Psoas muscle (tissue), 7 donors: ENCODE measurements at regions not wholly inside any gene's neighbourhood (a gene's known extent, or its start where the extent isn't known, plus 50 kb on each side); places are given as distances from the start of the nearest gene placed in this dataset.

Experiments used
- ATAC-seq, 4 donors: fragments of 200-7000 bp; cut with Tn5 transposase; one replicate each; pipeline ENCODE4 v1.9.1; 2020; ENCODE audit warnings: moderate library complexity in 3 of 4, mild to moderate bottlenecking in 2 of 4
- DNase-seq, 2 donors: peaks; one replicate each; pipeline ENCODE4 v3.0.0-alpha.2; 2020
- H3K27ac ChIP-seq: fragments of 200-600 bp; one replicate; pipeline ENCODE4 v1.8.0; 2022
- H3K27me3 ChIP-seq, 3 donors: fragments of 200-600 bp in 1 of 3; one replicate each; pipeline versions ENCODE4 v1.6.1 to v1.8.0; 2013 to 2022; ENCODE audit warnings: low read length in 2 of 3, mild to moderate bottlenecking in 2 of 3, moderate library complexity in 1 of 3; ENCODE audit not compliant: insufficient read depth in 3 of 3
- H3K36me3 ChIP-seq, 2 donors: fragments of 200-600 bp in 1 of 2; one replicate each; pipeline versions ENCODE4 v1.6.1 to v1.8.0; 2013 to 2022; ENCODE audit warnings: low read depth in 1 of 2, mild to moderate bottlenecking in 1 of 2, moderate library complexity in 1 of 2; ENCODE audit not compliant: insufficient read depth in 1 of 2
- H3K4me1 ChIP-seq: fragments of 200-600 bp; one replicate; pipeline ENCODE4 v1.8.0; 2022
- H3K4me3 ChIP-seq: fragments of 200-600 bp; one replicate; pipeline ENCODE4 v1.8.0; 2022; ENCODE audit warnings: mild to moderate bottlenecking
- H3K9me3 ChIP-seq: fragments of 200-600 bp; one replicate; pipeline ENCODE4 v1.8.0; 2022
- WGBS, 3 donors: extraction: QIAGEN DNeasy Blood & Tissue Kit; methylation state at CpG; one replicate each; pipeline versions ENCODE4 v1.1.6 to v1.1.7; 2013; 5-methylcytosine and 5-hydroxymethylcytosine counted together
- intact Hi-C, 2 donors: fragments of 100-400 bp; cut with DNase I; formaldehyde crosslinking; loops; one replicate each; pipeline versions ENCODE4 v1.11.0 to v1.14.2; 2022
- TF ChIP-seq, protein P1 (sequence below): fragments of 200-600 bp; IDR thresholded peaks from one replicate; pipeline ENCODE4 v1.8.0; 2022; ENCODE audit warnings: antibody characterized with exemption
- donor health status: healthy with polysubstance abuse.
- donor health status: DM: no; HTN: no; CAD: no; lungs with moderate emphysema.
- donor health status: Bipolar disorder and iron deficiency.
- donor health status: healthy.
- donor health status: DM: yes; HTN: yes; CAD: no.
- donor health status: DM: no; HTN: no; CAD: no.
- donor health status: DM: yes; HTN: yes; CAD: no.

DNA sequence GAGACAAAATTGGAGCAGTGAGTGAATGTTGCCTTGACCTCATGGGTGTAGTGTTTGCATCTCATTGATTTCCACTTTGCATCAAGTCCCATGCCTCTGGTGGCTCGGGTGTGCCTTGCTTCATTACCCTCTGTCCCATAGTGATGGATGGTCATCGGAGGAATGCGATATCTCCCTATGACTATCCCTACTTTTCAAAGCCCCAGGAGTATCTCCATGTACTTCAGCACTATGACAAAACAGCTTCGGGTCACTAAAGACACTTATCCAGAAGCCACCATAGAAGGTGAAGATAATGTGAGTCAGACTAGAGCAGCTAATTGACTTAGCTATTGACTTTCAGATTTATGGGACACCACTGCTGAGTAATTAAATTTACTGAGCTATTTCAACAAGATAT, 355.1 kb upstream of the CCDC196 start:
- no peak for DNase-seq
- H3K9me3 ChIP-seq, result no peaks in the 10 kb centered on the region
- TF ChIP-seq, protein P1, sequence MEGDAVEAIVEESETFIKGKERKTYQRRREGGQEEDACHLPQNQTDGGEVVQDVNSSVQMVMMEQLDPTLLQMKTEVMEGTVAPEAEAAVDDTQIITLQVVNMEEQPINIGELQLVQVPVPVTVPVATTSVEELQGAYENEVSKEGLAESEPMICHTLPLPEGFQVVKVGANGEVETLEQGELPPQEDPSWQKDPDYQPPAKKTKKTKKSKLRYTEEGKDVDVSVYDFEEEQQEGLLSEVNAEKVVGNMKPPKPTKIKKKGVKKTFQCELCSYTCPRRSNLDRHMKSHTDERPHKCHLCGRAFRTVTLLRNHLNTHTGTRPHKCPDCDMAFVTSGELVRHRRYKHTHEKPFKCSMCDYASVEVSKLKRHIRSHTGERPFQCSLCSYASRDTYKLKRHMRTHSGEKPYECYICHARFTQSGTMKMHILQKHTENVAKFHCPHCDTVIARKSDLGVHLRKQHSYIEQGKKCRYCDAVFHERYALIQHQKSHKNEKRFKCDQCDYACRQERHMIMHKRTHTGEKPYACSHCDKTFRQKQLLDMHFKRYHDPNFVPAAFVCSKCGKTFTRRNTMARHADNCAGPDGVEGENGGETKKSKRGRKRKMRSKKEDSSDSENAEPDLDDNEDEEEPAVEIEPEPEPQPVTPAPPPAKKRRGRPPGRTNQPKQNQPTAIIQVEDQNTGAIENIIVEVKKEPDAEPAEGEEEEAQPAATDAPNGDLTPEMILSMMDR, result no peak
- no peaks in the 10 kb centered on the region for H3K36me3 ChIP-seq
- no peaks in the 10 kb centered on the region for H3K4me1 ChIP-seq
- ATAC-seq, result no peak
- no peak overlapping the region for H3K27ac ChIP-seq
- intact Hi-C loops, result no loop called here
- H3K4me3 ChIP-seq, result no peak overlapping the region
- 71 to 92% (median 78%) methylated on average over 4 of the region's 4 CpGs for WGBS, 3 donors
- H3K27me3 ChIP-seq, result no peaks in the 10 kb centered on the region

DNA sequence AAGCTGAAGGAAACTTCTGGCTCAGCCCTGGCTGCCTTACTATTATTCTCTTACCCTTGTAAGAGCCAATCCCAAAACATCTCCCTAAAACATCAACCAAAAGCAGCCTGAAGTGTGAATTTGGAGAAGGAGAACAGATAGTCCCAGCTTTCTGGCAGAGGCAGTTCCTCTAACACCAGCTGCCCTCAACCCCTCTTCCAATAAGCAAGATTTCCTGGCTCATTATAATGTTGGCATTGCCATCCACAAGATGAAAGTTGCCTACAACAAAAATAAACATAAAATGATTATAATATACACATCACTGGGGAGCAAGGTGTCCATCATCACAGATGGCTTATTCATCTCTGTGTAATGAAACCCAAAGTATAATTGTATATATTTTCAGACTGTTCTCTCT, 352.5 kb upstream of the CCDC196 start:
- Histone ChIP-seq H3K36me3 (no peaks in the 10 kb centered on the region), H3K9me3 (no peaks in the 10 kb centered on the region), H3K4me3 (no peak overlapping the region), H3K4me1 (no peaks in the 10 kb centered on the region), H3K27ac (no peak overlapping the region), H3K27me3 (no peaks in the 10 kb centered on the region)
- TF ChIP-seq, protein P1, result no peak
- ATAC-seq, result no peak
- intact Hi-C loops, result no loop called here
- DNase-seq, result no peak

DNA sequence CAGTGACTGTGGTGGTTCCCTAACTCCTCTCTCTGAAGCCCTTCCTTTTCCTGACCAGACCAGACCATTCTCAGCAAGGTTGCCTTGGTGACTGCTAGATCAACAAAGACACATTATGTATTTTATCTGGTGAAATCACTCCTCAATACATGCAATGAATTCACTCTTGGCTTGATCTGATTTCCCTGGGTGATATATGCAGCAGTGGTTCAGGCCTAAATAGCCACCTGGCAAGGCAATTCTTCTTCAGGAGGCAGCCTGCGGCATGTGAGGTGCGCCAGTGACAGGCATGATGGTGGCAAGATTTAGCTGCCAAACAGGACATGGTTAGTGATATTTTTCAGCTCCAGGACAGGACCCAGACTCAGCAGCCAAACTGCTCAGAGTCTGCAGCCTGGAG, 350.3 kb upstream of the CCDC196 start:
- TF ChIP-seq, protein P1, result no peak

DNA sequence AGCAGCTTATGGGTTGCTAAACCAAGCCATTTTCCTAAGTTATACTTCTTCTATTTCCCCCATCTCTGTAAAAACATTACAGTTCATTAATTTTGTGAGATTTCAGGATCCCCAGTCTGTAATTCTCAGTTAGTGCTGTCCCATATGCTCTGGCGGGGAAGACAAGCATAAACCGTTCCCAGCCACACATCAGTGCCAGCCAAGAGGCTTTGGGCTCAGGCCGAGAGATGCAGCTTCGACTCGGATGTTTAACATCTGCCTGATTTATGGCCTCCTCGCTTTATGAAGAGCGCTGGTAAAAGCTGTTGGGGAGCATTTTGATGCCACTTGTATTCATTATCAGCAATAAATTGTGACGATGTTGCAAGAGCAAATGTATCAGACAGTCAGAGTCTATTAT, 349.1 kb upstream of the CCDC196 start:
- DNase-seq, result no peak
- TF ChIP-seq, protein P1, result no peak
- H3K9me3 ChIP-seq, result no peaks in the 10 kb centered on the region
- no peaks in the 10 kb centered on the region for H3K36me3 ChIP-seq
- H3K27me3 ChIP-seq, result peaks cover 0 to 2% (median 1%) of the 10 kb centered on the region in 3 donors
- no peak overlapping the region for H3K4me3 ChIP-seq
- intact Hi-C loops, result no loop called here
- ATAC-seq, result no peak
- H3K27ac ChIP-seq, result no peak overlapping the region
- 37 to 58% (median 45%) methylated on average over 8 of the region's 8 CpGs for WGBS, 3 donors
- no peaks in the 10 kb centered on the region for H3K4me1 ChIP-seq

More for the DNA sequence above, 350.3 kb upstream of the CCDC196 start:
- Histone ChIP-seq H3K4me1 (no peaks in the 10 kb centered on the region), H3K4me3 (no peak overlapping the region), H3K9me3 (no peaks in the 10 kb centered on the region), H3K27ac (no peak overlapping the region), H3K27me3 (peaks cover 0 to 2% (median 1%) of the 10 kb centered on the region in 3 donors), H3K36me3 (no peaks in the 10 kb centered on the region)
- no peak for DNase-seq
- intact Hi-C loops, result no loop called here
- no peak for ATAC-seq
- WGBS, 3 donors, result 50 to 62% (median 60%) methylated on average over 2 of the region's 2 CpGs

DNA sequence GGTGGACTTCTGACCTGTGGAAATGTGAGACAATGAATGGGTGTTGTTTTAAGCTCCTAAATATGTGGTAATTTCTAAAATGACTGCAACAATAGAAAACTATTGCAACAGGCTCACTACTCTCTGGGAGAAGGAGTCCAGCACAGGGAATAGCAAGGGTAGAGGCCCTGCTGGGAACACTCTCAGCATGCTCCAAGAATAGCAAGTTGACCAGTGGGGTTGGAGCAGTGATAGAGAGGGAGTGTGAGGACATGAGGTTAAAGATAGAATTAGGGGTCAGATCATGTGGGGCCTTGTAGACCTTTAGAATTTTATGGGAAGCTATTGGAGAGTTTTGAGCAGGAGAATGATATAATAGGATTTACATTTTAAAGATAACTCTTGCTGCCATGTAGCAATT, 346.7 kb upstream of the CCDC196 start:
- DNase-seq, result no peak
- ATAC-seq, result peak in 1 of 4 donors; percentile 65
- Histone ChIP-seq H3K27me3 (peaks cover 0 to 2% (median 1%) of the 10 kb centered on the region in 3 donors), H3K9me3 (no peaks in the 10 kb centered on the region), H3K4me1 (no peaks in the 10 kb centered on the region), H3K27ac (no peak overlapping the region), H3K36me3 (no peaks in the 10 kb centered on the region), H3K4me3 (no peak overlapping the region)
- intact Hi-C loops, result no loop called here
- TF ChIP-seq, protein P1, result no peak
